Fibroblast of skin of right biceps (primary cell): ENCODE measurements at regions not wholly inside any gene's neighbourhood (a gene's known extent, or its start where the extent isn't known, plus 50 kb on each side); places are given as distances from the start of the nearest gene placed in this dataset.
A peak's percentile ranks its signal among the peaks of the same experiment; 100 is the strongest.

Source experiments
- DNase-seq: peaks from one replicate; pipeline ENCODE4 v3.0.0-alpha.2; 2013

GRCh38 chr12:62078020-62078419, 182.2 kb upstream of the USP15 start:
- DNase-seq: no peak

- DNase-seq: no peak
Measured at GRCh38 chr12:62082448-62082847, 177.8 kb upstream of the USP15 start.

GRCh38 chr12:62098132-62098531, 162.1 kb upstream of the USP15 start:
- no peak for DNase-seq

GRCh38 chr12:62103748-62104147, 156.5 kb upstream of the USP15 start:
- no peak for DNase-seq

- no peak for DNase-seq
Measured at GRCh38 chr12:62106547-62107185, 153.5 kb upstream of the USP15 start.

- no peak for DNase-seq
Measured at GRCh38 chr12:62113366-62114011, 146.7 kb upstream of the USP15 start.

GRCh38 chr12:62116986-62117385, 143.2 kb upstream of the USP15 start:
- no peak for DNase-seq

GRCh38 chr12:62123721-62124203, 136.4 kb upstream of the USP15 start:
- peak; percentile 53 for DNase-seq

GRCh38 chr12:62127516-62127915, 132.7 kb upstream of the USP15 start:
- DNase-seq: no peak

GRCh38 chr12:62128175-62128975, 131.8 kb upstream of the USP15 start:
- peak; percentile 10 for DNase-seq

GRCh38 chr12:62129291-62129690, 130.9 kb upstream of the USP15 start:
- no peak for DNase-seq

- DNase-seq: no peak
Measured at GRCh38 chr12:62130402-62130801, 129.8 kb upstream of the USP15 start.

- DNase-seq: no peak
Measured at GRCh38 chr12:62130834-62131552, 129.2 kb upstream of the USP15 start.

GRCh38 chr12:62133440-62133839, 126.8 kb upstream of the USP15 start:
- no peak for DNase-seq

GRCh38 chr12:62135553-62136200, 124.5 kb upstream of the USP15 start:
- DNase-seq: peak; percentile 25

GRCh38 chr12:62136496-62136895, 123.7 kb upstream of the USP15 start:
- DNase-seq: no peak

GRCh38 chr12:62138527-62138926, 121.7 kb upstream of the USP15 start:
- DNase-seq: no peak

GRCh38 chr12:62146318-62146717, 113.9 kb upstream of the USP15 start:
- no peak for DNase-seq

- no peak for DNase-seq
Measured at GRCh38 chr12:62158013-62158412, 102.2 kb upstream of the USP15 start.

GRCh38 chr12:62158461-62159360, 101.5 kb upstream of the USP15 start:
- DNase-seq: no peak

- DNase-seq: no peak
Measured at GRCh38 chr12:62162214-62162613, 98.0 kb upstream of the USP15 start.

- DNase-seq: no peak
Measured at GRCh38 chr12:62163368-62163767, 96.8 kb upstream of the USP15 start.
